Psoas muscle (tissue), 7 donors: ENCODE measurements at regions not wholly inside any gene's neighbourhood (a gene's known extent, or its start where the extent isn't known, plus 50 kb on each side); places are given as distances from the start of the nearest gene placed in this dataset.

ENCODE experiments used
- ATAC-seq, 4 donors: fragments of 200-7000 bp; cut with Tn5 transposase; one replicate each; pipeline ENCODE4 v1.9.1; 2020; ENCODE audit warnings: moderate library complexity in 3 of 4, mild to moderate bottlenecking in 2 of 4
- DNase-seq, 2 donors: peaks; one replicate each; pipeline ENCODE4 v3.0.0-alpha.2; 2020
- H3K27ac ChIP-seq: fragments of 200-600 bp; one replicate; pipeline ENCODE4 v1.8.0; 2022
- H3K27me3 ChIP-seq, 3 donors: fragments of 200-600 bp in 1 of 3; one replicate each; pipeline versions ENCODE4 v1.6.1 to v1.8.0; 2013 to 2022; ENCODE audit warnings: low read length in 2 of 3, mild to moderate bottlenecking in 2 of 3, moderate library complexity in 1 of 3; ENCODE audit not compliant: insufficient read depth in 3 of 3
- H3K36me3 ChIP-seq, 2 donors: fragments of 200-600 bp in 1 of 2; one replicate each; pipeline versions ENCODE4 v1.6.1 to v1.8.0; 2013 to 2022; ENCODE audit warnings: low read depth in 1 of 2, mild to moderate bottlenecking in 1 of 2, moderate library complexity in 1 of 2; ENCODE audit not compliant: insufficient read depth in 1 of 2
- H3K4me1 ChIP-seq: fragments of 200-600 bp; one replicate; pipeline ENCODE4 v1.8.0; 2022
- H3K4me3 ChIP-seq: fragments of 200-600 bp; one replicate; pipeline ENCODE4 v1.8.0; 2022; ENCODE audit warnings: mild to moderate bottlenecking
- H3K9me3 ChIP-seq: fragments of 200-600 bp; one replicate; pipeline ENCODE4 v1.8.0; 2022
- WGBS, 3 donors: extraction: QIAGEN DNeasy Blood & Tissue Kit; methylation state at CpG; one replicate each; pipeline versions ENCODE4 v1.1.6 to v1.1.7; 2013; 5-methylcytosine and 5-hydroxymethylcytosine counted together
- intact Hi-C, 2 donors: fragments of 100-400 bp; cut with DNase I; formaldehyde crosslinking; loops; one replicate each; pipeline versions ENCODE4 v1.11.0 to v1.14.2; 2022
- TF ChIP-seq, protein P1 (sequence below): fragments of 200-600 bp; IDR thresholded peaks from one replicate; pipeline ENCODE4 v1.8.0; 2022; ENCODE audit warnings: antibody characterized with exemption
- donor health status: healthy with polysubstance abuse.
- donor health status: DM: no; HTN: no; CAD: no; lungs with moderate emphysema.
- donor health status: Bipolar disorder and iron deficiency.
- donor health status: healthy.
- donor health status: DM: yes; HTN: yes; CAD: no.
- donor health status: DM: no; HTN: no; CAD: no.
- donor health status: DM: yes; HTN: yes; CAD: no.

DNA sequence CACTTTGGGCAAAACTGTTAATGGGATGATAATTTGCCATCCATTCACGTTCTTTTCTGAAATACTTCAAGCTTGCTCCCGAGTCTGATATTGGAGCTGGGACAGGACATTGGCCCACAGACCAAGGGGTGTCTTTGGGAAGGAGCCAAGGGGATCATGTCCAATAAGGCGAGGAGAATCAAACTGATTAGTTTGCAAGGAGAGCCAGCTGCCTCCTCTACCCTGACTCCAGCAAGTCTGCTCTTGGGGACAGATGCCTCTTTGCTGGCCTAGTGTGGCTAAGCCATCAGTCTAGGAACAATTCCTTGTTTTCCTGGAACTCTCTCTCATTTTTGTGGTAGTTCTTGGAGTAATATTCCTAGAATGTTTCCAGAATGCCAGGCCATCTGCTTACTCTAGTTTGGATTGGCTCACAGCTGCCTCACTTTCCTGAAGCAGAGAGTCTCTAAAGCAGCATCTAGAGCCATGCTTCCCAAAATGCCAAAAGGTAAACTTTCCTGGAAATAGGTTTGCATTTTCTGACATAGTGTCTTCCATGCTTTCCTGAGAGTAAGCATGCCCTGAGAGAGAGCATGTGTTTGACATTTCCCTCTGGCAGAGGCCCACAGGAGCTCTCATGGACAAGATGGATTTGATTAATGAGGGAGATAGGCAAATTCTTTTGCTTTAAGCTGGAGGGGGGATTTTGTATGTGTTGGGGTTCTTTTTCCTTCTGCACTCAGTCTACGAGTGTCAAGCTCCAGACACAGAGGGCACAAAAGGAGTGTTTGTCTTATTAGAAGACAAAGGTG lies 145.6 kb downstream of the GDAP2 start:
- H3K4me1 ChIP-seq: peaks cover 11% of the 10 kb centered on the region
- no peaks in the 10 kb centered on the region for H3K36me3 ChIP-seq
- TF ChIP-seq, protein P1, sequence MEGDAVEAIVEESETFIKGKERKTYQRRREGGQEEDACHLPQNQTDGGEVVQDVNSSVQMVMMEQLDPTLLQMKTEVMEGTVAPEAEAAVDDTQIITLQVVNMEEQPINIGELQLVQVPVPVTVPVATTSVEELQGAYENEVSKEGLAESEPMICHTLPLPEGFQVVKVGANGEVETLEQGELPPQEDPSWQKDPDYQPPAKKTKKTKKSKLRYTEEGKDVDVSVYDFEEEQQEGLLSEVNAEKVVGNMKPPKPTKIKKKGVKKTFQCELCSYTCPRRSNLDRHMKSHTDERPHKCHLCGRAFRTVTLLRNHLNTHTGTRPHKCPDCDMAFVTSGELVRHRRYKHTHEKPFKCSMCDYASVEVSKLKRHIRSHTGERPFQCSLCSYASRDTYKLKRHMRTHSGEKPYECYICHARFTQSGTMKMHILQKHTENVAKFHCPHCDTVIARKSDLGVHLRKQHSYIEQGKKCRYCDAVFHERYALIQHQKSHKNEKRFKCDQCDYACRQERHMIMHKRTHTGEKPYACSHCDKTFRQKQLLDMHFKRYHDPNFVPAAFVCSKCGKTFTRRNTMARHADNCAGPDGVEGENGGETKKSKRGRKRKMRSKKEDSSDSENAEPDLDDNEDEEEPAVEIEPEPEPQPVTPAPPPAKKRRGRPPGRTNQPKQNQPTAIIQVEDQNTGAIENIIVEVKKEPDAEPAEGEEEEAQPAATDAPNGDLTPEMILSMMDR: no peak
- no peak overlapping the region for H3K27ac ChIP-seq
- H3K27me3 ChIP-seq: no peaks in the 10 kb centered on the region
- DNase-seq: no peak
- intact Hi-C loops: no loop called here
- H3K9me3 ChIP-seq: no peaks in the 10 kb centered on the region
- no peak overlapping the region for H3K4me3 ChIP-seq
- ATAC-seq: no peak
- 48 to 75% (median 52%) methylated on average over 4 of the region's 4 CpGs for WGBS, 3 donors

DNA sequence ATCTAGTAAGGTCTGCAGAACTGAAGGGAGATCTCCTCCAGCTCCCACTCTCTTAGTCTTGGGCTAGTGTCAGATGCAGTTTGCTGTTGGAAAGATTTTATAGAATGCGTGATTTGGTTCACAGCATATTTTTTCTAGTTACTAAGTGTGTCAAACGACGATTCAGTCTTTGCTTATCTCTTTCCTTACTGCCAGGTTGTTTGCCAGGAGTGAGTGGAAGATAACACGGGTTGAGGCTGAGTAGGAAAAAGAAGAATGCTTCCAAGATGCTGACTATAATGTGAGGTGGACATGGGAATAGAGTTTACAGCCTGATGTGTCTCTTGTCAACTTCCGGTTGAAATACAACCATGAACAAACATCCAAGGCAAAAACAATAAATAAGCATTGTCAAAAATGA lies 141.4 kb downstream of the GDAP2 start:
- no peak for ATAC-seq
- DNase-seq: no peak
- Histone ChIP-seq H3K4me1 (no peaks in the 10 kb centered on the region), H3K36me3 (no peaks in the 10 kb centered on the region), H3K27me3 (no peaks in the 10 kb centered on the region), H3K27ac (no peak overlapping the region), H3K4me3 (no peak overlapping the region), H3K9me3 (no peaks in the 10 kb centered on the region)
- 65 to 77% (median 73%) methylated on average over 5 of the region's 5 CpGs for WGBS, 3 donors
- TF ChIP-seq, protein P1: no peak
- intact Hi-C loops: no loop called here

GRCh38 chr1:117793413-117793812 lies 136.0 kb downstream of the GDAP2 start:
- intact Hi-C loops: no loop called here

DNA sequence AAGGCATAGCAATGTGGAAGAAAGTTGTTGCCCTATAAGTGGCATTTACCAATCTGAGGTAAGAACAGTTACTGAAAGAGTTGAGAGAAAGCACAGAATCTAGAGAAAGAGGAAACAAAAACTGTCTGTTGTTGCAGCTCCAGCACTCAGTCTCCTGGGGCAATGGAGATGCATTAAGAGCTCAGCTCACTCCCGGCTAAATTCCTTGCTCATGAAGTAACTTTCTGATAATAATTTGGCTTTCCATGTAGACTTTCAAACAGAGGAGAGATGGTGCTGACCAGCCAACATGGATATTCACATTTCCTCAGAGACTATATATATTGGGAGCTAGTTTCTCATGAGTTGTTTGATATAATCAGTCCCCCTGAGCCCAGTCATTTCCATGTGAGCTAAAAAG lies 135.3 kb downstream of the GDAP2 start:
- no peaks in the 10 kb centered on the region for H3K36me3 ChIP-seq
- WGBS, 3 donors: 8 to 13% (median 9%) methylated on average over 1 of the region's 1 CpG
- H3K27me3 ChIP-seq: no peaks in the 10 kb centered on the region
- no peak overlapping the region for H3K4me3 ChIP-seq
- peak overlapping the region; percentile 72 for H3K27ac ChIP-seq
- peak in 3 of 4 donors; percentile 54 to 74 (median 69) for ATAC-seq
- intact Hi-C loops: no loop called here
- no peak for DNase-seq
- H3K9me3 ChIP-seq: no peaks in the 10 kb centered on the region
- peaks cover 15% of the 10 kb centered on the region for H3K4me1 ChIP-seq
- TF ChIP-seq, protein P1: no peak

More at GRCh38 chr1:117793413-117793812, 136.0 kb downstream of the GDAP2 start:
- H3K27me3 ChIP-seq: no peaks in the 10 kb centered on the region
- no peak overlapping the region for H3K4me3 ChIP-seq
- peak overlapping the region; percentile 72 for H3K27ac ChIP-seq
- peaks cover 15% of the 10 kb centered on the region for H3K4me1 ChIP-seq
- ATAC-seq (no peak), DNase-seq (no peak)
- WGBS, 3 donors: 77 to 86% (median 81%) methylated on average over 4 of the region's 4 CpGs
- no peaks in the 10 kb centered on the region for H3K9me3 ChIP-seq
- no peaks in the 10 kb centered on the region for H3K36me3 ChIP-seq
- TF ChIP-seq, protein P1: no peak

- Histone ChIP-seq H3K36me3 (no peaks in the 10 kb centered on the region), H3K4me3 (no peak overlapping the region), H3K9me3 (no peaks in the 10 kb centered on the region), H3K27me3 (no peaks in the 10 kb centered on the region), H3K27ac (peak overlapping the region; percentile 72), H3K4me1 (peaks cover 15% of the 10 kb centered on the region)
- TF ChIP-seq, protein P1: no peak
- peak in 1 of 2 donors; percentile 60 for DNase-seq
- ATAC-seq: peak; percentile 87 to 95 (median 91)
- 30 to 36% (median 31%) methylated on average over 3 of the region's 3 CpGs for WGBS, 3 donors
- intact Hi-C loops: no loop called here
These were observed 134.2 kb downstream of the GDAP2 start for GRCh38 chr1:117795190-117795589.
